Caco-2 (cell line): ENCODE measurements at regions not wholly inside any gene's neighbourhood (a gene's known extent, or its start where the extent isn't known, plus 50 kb on each side); places are given as distances from the start of the nearest gene placed in this dataset.
A peak's percentile ranks its signal among the peaks of the same experiment; 100 is the strongest.

ENCODE experiments used
- BruUV-seq: library from RNA; stranded (reverse); fragments of 400-500 nt; replicated peaks from 2 replicates; lab custom pipeline; 2021; lab: Mats Ljungman, UMichigan
- CTCF ChIA-PET: fragments of 300-600 bp; sonication (Branson Sonifier 250); formaldehyde crosslinking; loops from one replicate; lab custom pipeline; 2022; ENCODE audit warnings: antibody characterized with exemption; lab: Charles Lee
- POLR2A ChIA-PET: fragments of 300-600 bp; sonication (Branson Sonifier 250); formaldehyde crosslinking; loops from one replicate; lab custom pipeline; 2022; ENCODE audit warnings: antibody characterized with exemption; lab: Charles Lee
- DNase-seq, 2 experiments: peaks; one replicate each; pipeline versions ENCODE4 v3.0.0 to v3.0.0-alpha.2; 2020 to 2022
- H3K27me3 ChIP-seq: replicated peaks from 2 replicates; pipeline ENCODE4 v1.6.0; 2011; ENCODE audit warnings: low read length; ENCODE audit not compliant: control insufficient read depth, insufficient read depth
- H3K36me3 ChIP-seq: 2 replicates; pipeline ENCODE4 v1.5.1; 2011; ENCODE audit warnings: low read length; ENCODE audit not compliant: control insufficient read depth, insufficient read depth
- H3K4me1 ChIP-seq: fragments of 250-450 bp; sonication (Bioruptor Pico); 2 replicates; pipeline ENCODE4 v1.5.1; 2020; ENCODE audit warnings: mild to moderate bottlenecking
- H3K4me3 ChIP-seq: 2 replicates; pipeline ENCODE4 v1.5.1; 2011; ENCODE audit warnings: low read depth, mild to moderate bottlenecking, control low read depth, low read length
- H3K9me3 ChIP-seq: fragments of 250-450 bp; sonication (Bioruptor Pico); 2 replicates; pipeline ENCODE4 v1.5.1; 2020; ENCODE audit warnings: mild to moderate bottlenecking, moderate library complexity
- H3K27ac Mint-ChIP-seq: one replicate; pipeline ENCODE4 v1.8.0; 2022; ENCODE audit warnings: mixed read lengths; ENCODE audit not compliant: unreplicated experiment
- H3K27me3 Mint-ChIP-seq: one replicate; pipeline ENCODE4 v1.8.0; 2022; ENCODE audit warnings: mixed read lengths; ENCODE audit not compliant: insufficient read depth, unreplicated experiment
- H3K36me3 Mint-ChIP-seq: one replicate; pipeline ENCODE4 v1.8.0; 2022; ENCODE audit warnings: mild to moderate bottlenecking, mixed read lengths; ENCODE audit not compliant: insufficient read depth, unreplicated experiment
- H3K4me1 Mint-ChIP-seq: one replicate; pipeline ENCODE4 v1.8.0; 2022; ENCODE audit warnings: low read depth, mixed read lengths; ENCODE audit not compliant: unreplicated experiment
- H3K4me3 Mint-ChIP-seq: one replicate; pipeline ENCODE4 v1.8.0; 2022; ENCODE audit warnings: mild to moderate bottlenecking, moderate library complexity, mixed read lengths; ENCODE audit not compliant: unreplicated experiment
- H3K9me3 Mint-ChIP-seq: one replicate; pipeline ENCODE4 v1.8.0; 2022; ENCODE audit warnings: mixed read lengths; ENCODE audit not compliant: unreplicated experiment
- CTCF ChIP-seq, 2 experiments: fragments of 200-600 bp in 1 of 2; IDR thresholded peaks; 1 replicate in 1 of 2; 2 replicates in 1 of 2; pipeline versions ENCODE4 v1.5.1 to v1.8.0; 2011 to 2022; ENCODE audit warnings: antibody characterized with exemption in 1 of 2, control low read depth in 1 of 2, inconsistent platforms in 1 of 2, low read depth in 1 of 2, low read length in 1 of 2, mild to moderate bottlenecking in 1 of 2, moderate library complexity in 1 of 2; ENCODE audit not compliant: insufficient read depth in 1 of 2, severe bottlenecking in 1 of 2, unreplicated experiment in 1 of 2
- intact Hi-C: fragments of 100-400 bp; cut with micrococcal nuclease; formaldehyde crosslinking; loops from one replicate; pipeline ENCODE4 v1.10.0; 2022; ENCODE audit not compliant: unreplicated experiment

DNA sequence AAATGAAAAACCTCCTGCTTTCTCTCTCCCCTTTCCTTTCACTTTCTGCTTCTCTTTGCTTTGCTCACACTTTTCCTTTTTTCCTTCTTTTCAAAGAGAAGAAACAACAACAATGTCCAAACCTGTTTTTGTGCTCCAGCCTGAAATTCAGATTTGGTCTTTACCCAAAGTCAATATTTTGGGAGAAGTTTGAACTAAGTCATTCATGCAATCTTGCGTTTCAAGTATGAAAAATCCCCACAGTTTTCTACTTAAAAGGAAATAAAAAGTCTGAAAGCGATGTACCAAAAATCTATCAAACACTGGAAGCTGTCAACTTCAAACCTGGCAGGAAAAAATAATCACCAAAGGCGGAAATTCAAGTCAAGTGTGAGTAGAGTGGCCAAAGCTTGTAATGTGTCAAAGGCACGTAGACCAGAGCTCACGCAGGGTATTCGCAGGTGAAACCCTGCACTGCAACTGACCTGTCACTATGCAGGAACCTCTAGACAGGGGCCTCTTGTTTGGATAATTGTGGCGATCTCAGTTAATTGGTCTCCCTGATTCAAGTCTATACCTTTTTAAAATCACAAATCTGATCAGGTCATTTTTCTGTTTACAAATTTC lies 118.8 kb upstream of the GALNT15 start:
- ChIA-PET CTCF (no interaction called here), POLR2A (no interaction called here)
- H3K36me3 ChIP-seq: no peaks in the 10 kb centered on the region
- no peak for DNase-seq
- intact Hi-C loops: no loop called here
- no peak overlapping the region for H3K4me3 ChIP-seq
- BruUV-seq: no TSS peak
- H3K4me1 ChIP-seq: peaks cover 11% of the 10 kb centered on the region
- Mint-ChIP-seq H3K4me3 (no peak overlapping the region), H3K9me3 (no peaks in the 10 kb centered on the region), H3K4me1 (peaks cover 15% of the 10 kb centered on the region), H3K36me3 (no peaks in the 10 kb centered on the region), H3K27ac (no peak overlapping the region), H3K27me3 (no peaks in the 10 kb centered on the region)
- H3K9me3 ChIP-seq: no peaks in the 10 kb centered on the region
- TF ChIP-seq CTCF (IDR thresholded peaks at IDR 0.05; ENCODE audit: insufficient read depth in 1 of 2, low read depth in 1 of 2, low read length in 1 of 2, severe bottlenecking in 1 of 2, unreplicated experiment in 1 of 2): no peak
- H3K27me3 ChIP-seq: no peaks in the 10 kb centered on the region

DNA sequence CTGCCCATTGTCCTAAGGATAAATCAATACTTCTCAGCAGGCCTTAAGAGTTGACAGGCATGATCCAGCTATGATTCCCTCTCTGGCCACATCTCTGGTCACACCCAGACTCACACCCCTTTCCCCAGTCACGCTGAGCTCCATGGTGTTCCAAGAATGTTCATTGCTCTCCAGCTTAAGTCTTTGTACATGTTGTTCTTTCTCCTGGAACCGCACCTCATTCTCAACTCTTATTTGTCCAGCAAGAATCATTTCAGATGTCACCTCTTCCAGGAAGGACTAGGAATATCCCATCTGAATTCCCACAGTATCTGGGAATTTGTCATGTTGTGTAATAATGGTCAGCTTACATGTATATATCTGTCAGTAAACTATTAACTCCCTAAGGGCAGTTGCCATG lies 118.3 kb upstream of the GALNT15 start:
- Histone ChIP-seq H3K4me1 (peaks cover 12% of the 10 kb centered on the region), H3K27me3 (no peaks in the 10 kb centered on the region), H3K4me3 (no peak overlapping the region), H3K36me3 (no peaks in the 10 kb centered on the region), H3K9me3 (no peaks in the 10 kb centered on the region)
- H3K4me1 Mint-ChIP-seq: peaks cover 19% of the 10 kb centered on the region
- H3K36me3 Mint-ChIP-seq: no peaks in the 10 kb centered on the region
- no peak overlapping the region for H3K4me3 Mint-ChIP-seq
- no peak overlapping the region for H3K27ac Mint-ChIP-seq
- TF ChIP-seq CTCF (IDR thresholded peaks at IDR 0.05; ENCODE audit: insufficient read depth in 1 of 2, low read depth in 1 of 2, low read length in 1 of 2, severe bottlenecking in 1 of 2, unreplicated experiment in 1 of 2): no peak
- CTCF ChIA-PET: no interaction called here
- no peaks in the 10 kb centered on the region for H3K27me3 Mint-ChIP-seq
- intact Hi-C loops: no loop called here
- no peak for DNase-seq
- POLR2A ChIA-PET: no interaction called here
- no TSS peak for BruUV-seq
- no peaks in the 10 kb centered on the region for H3K9me3 Mint-ChIP-seq

- intact Hi-C loops: no loop called here
- H3K27ac Mint-ChIP-seq: peak overlapping the region; percentile 70
- ChIA-PET CTCF (interaction anchor here (1.1 kb wide), 1 partner anchor 120 kb away, joined by 6 read pairs; no protein-coding TSS in a partner anchor), POLR2A (no interaction called here)
- peaks cover 24% of the 10 kb centered on the region for H3K4me1 Mint-ChIP-seq
- Histone ChIP-seq H3K27me3 (no peaks in the 10 kb centered on the region), H3K36me3 (no peaks in the 10 kb centered on the region), H3K4me3 (no peak overlapping the region), H3K4me1 (peaks cover 12% of the 10 kb centered on the region), H3K9me3 (no peaks in the 10 kb centered on the region)
- BruUV-seq: no TSS peak
- H3K27me3 Mint-ChIP-seq: no peaks in the 10 kb centered on the region
- H3K36me3 Mint-ChIP-seq: no peaks in the 10 kb centered on the region
- no peak for DNase-seq
- H3K9me3 Mint-ChIP-seq: peaks cover 9% of the 10 kb centered on the region
- TF ChIP-seq CTCF (IDR thresholded peaks at IDR 0.05; ENCODE audit: insufficient read depth in 1 of 2, low read depth in 1 of 2, low read length in 1 of 2, severe bottlenecking in 1 of 2, unreplicated experiment in 1 of 2): no peak
- H3K4me3 Mint-ChIP-seq: no peak overlapping the region
Observed at GRCh38 chr3:16058521-16058920, 116.0 kb upstream of the GALNT15 start.
